Duodenal mucosa (tissue), 2 donors: ENCODE measurements at regions not wholly inside any gene's neighbourhood (a gene's known extent, or its start where the extent isn't known, plus 50 kb on each side); places are given as distances from the start of the nearest gene placed in this dataset.
"Not testable (repeated sequence)": the region's sequence is repeated elsewhere in the genome, so short reads cannot be mapped to it uniquely, and the experiment has no call there.

Source experiments
- H3K27ac ChIP-seq: one replicate; pipeline ENCODE4 v1.7.0; 2013; ENCODE audit warnings: low read depth, low read length
- H3K27me3 ChIP-seq, 2 donors: one replicate each; pipeline ENCODE4 v1.7.0; 2013; ENCODE audit warnings: low read length in 2 of 2, control low read depth in 1 of 2; ENCODE audit not compliant: insufficient read depth in 2 of 2, control insufficient read depth in 1 of 2
- H3K36me3 ChIP-seq, 2 donors: one replicate each; pipeline ENCODE4 v1.7.0; 2013; ENCODE audit warnings: low read length in 2 of 2, control low read depth in 1 of 2; ENCODE audit not compliant: insufficient read depth in 2 of 2, control insufficient read depth in 1 of 2
- H3K4me1 ChIP-seq, 2 donors: one replicate each; pipeline ENCODE4 v1.7.0; 2013; ENCODE audit warnings: low read length in 2 of 2, control low read depth in 1 of 2; ENCODE audit not compliant: insufficient read depth in 2 of 2, control insufficient read depth in 1 of 2
- H3K4me3 ChIP-seq, 2 donors: one replicate each; pipeline ENCODE4 v1.7.0; 2013; ENCODE audit warnings: low read length in 2 of 2, low read depth in 1 of 2
- H3K9ac ChIP-seq, 2 donors: one replicate each; pipeline ENCODE4 v1.7.0; 2013; ENCODE audit warnings: low read length in 2 of 2, low read depth in 1 of 2
- H3K9me3 ChIP-seq, 2 donors: one replicate each; pipeline ENCODE4 v1.7.0; 2013; ENCODE audit warnings: low read length in 2 of 2, control low read depth in 1 of 2; ENCODE audit not compliant: control insufficient read depth in 1 of 2

DNA sequence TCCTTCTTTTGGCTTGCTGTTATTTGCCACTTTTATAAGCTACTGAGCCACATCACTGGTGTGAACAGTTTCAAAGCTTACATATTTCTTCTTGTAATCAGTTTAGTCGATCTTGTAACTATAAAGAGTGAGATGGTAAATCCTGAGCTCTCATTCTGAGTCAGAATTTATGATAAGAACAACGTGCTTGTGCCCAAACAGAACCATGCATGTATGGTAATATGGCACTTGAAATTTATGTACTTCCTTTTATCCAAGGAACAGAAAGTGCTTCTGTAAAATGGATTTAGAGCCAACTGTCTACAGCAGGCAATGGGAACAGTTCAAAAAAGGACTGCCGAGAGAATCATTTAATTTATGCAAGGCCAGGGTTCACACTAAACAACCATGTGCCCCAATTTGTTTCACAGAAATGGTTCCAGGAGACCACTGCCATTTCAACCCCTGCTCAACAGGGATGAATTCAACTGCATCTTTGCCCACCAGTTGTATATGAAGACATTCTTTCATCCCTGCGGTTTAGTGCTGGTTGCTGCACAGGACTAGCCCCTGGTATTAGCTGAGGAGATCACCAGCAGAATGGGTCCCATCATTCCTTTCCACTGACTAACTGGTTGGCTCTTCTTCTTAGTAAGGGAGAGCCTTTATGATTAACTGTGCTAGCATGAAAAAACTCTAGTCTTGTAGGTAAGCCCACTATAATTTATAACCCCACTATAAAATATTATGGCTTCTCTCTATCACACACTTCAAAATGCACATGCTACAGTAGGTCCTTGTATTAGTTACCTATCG, 162.9 kb upstream of the PGRMC2 start:
- Histone ChIP-seq H3K9me3 (peaks cover 0 to 2% of the 10 kb centered on the region in 2 donors), H3K9ac (no peak overlapping the region), H3K36me3 (no peaks in the 10 kb centered on the region), H3K4me3 (no peak overlapping the region), H3K4me1 (no peaks in the 10 kb centered on the region), H3K27ac (no peak overlapping the region), H3K27me3 (no peaks in the 10 kb centered on the region)

DNA sequence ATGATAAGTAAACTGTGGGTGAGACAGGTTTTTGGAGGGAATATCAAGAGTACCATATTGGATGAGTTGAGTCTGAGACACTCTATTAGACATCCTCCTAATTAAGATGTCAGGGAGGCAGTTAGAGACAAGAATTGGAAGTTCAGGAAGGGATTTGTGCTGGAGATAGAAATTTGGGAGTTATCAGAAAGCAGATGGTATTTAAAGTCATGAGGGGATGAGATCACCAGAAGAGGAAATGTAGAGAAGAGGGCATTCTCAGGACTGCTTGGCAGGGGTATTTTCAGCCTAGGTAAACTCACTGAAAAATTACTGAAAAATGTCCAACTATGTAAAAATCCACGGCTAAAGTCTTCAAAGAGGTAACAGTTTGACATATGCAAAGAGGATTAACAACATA, 161.6 kb upstream of the PGRMC2 start:
- no peaks in the 10 kb centered on the region for H3K36me3 ChIP-seq
- no peak overlapping the region for H3K4me3 ChIP-seq
- no peaks in the 10 kb centered on the region for H3K27me3 ChIP-seq
- no peak overlapping the region for H3K27ac ChIP-seq
- H3K9me3 ChIP-seq = peaks cover 4 to 6% of the 10 kb centered on the region in 2 donors
- no peaks in the 10 kb centered on the region for H3K4me1 ChIP-seq
- no peak overlapping the region for H3K9ac ChIP-seq

DNA sequence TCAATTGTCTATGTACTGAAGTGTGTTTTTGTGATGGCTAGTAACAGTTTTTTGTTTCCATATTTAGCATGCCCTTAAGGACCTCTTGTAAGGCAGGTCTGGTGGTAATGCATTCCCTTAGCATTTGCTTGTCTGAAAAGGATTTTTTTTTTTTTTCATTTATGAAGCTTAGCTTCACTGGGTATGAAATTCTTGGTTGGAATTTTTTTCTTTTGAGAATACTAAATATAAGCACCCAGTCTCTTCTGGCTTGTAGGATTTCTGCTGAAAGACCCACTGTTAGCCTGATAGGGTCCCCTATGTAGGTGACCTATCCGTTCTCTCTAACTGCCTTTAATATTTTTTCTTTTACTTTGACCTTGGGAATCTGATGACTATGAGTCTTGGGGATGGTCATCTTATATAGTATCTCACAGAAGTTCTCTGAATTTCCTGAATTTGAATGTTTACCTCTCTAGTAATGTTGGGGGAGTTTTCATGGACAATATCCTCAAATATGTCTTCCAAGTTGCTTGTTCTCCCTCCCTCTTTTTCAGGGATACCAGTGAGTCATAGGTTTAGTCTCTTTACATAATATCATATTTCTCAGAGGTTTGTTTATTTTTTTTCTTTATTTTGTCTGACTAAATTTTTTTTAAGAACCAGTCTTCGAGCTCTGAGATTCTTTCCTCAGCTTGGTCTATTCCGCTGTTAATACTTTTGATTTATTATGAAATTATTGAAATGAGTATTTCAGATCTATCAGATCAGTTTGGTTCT, 157.1 kb upstream of the PGRMC2 start:
- Histone ChIP-seq H3K9me3 (peaks cover 10% of the 10 kb centered on the region in 2 donors), H3K36me3 (no peaks in the 10 kb centered on the region)

DNA sequence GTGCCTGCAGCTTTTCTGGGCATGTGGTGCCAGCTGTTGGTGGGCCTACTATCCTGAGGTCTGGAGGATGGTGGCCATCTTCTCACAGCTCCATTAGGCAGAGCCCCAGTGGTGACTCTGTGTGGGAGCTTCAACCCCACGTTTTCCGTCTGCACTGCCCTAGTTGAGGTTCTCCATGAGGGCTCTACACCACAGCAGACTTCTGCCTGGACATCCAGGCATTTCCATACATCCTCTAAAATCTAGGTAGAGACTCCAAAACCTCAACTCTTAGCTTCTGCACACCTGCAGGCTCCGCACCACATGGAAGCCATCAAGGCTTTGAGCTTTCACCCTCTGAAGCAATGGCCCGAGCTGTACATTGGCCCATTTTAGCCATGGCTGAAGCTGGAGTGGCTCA, 153.3 kb upstream of the PGRMC2 start:
- H3K27me3 ChIP-seq = no peaks in the 10 kb centered on the region
- peaks cover 10% of the 10 kb centered on the region in 2 donors for H3K9me3 ChIP-seq
- H3K9ac ChIP-seq = no peak overlapping the region
- H3K27ac ChIP-seq = no peak overlapping the region
- no peaks in the 10 kb centered on the region for H3K36me3 ChIP-seq
- H3K4me3 ChIP-seq = no peak overlapping the region
- H3K4me1 ChIP-seq = no peaks in the 10 kb centered on the region

More for the DNA sequence above, 157.1 kb upstream of the PGRMC2 start:
- Histone ChIP-seq H3K4me3 (no peak overlapping the region), H3K27ac (no peak overlapping the region), H3K27me3 (no peaks in the 10 kb centered on the region), H3K4me1 (no peaks in the 10 kb centered on the region), H3K9ac (no peak overlapping the region)

DNA sequence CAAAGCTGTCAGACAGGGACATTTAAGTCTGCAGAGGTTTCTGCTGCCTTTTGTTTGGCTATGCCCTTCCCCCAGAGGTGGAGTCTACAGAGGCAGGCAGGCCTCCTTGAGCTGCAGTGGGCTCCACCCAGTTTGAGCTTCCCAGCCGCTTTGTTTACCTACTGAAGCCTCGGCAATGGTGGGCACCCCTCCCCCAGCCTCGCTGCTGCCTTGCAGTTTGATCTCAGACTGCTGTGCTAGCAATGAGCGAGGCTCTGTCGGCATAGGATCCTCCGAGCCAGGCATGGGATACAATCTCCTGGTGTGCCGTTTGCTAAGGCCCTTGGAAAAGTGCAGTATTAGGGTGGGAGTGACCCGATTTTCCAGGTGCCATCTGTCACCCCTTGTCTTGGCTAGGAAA, 149.4 kb upstream of the PGRMC2 start:
- H3K4me3 ChIP-seq, H3K9ac ChIP-seq, H3K36me3 ChIP-seq, H3K9me3 ChIP-seq, H3K27me3 ChIP-seq, H3K4me1 ChIP-seq, H3K27ac ChIP-seq: not testable (repeated sequence)

DNA sequence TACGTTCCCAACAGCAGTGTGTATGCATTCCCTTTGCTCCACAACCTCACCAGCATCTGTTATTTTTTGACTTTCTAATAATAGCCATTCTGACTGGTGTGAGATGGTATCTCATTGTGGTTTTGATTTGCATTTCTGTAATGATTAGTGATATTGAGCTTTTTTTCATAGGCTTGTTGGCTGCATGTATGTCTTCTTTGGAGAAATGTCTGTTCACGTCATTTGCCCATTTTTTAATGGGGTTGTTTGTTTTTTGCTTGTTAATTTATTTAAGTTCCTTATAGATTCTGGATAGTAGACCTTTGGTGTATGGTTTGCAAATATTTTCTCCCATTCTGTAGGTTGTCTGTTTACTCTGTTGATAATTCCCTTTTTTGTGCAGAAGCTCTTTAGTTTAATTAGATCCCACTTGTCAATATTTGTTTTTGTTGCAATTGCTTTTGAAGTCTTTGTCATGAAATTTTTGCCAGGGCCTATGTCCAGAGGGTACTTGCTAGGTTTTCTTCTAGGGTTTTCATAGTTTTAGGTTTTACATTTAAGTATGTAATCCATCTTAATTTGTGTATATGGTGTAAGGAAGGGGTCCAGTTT, 141.5 kb upstream of the PGRMC2 start:
- H3K4me3 ChIP-seq, H3K9ac ChIP-seq, H3K27ac ChIP-seq, H3K9me3 ChIP-seq, H3K27me3 ChIP-seq, H3K4me1 ChIP-seq, H3K36me3 ChIP-seq: not testable (repeated sequence)

DNA sequence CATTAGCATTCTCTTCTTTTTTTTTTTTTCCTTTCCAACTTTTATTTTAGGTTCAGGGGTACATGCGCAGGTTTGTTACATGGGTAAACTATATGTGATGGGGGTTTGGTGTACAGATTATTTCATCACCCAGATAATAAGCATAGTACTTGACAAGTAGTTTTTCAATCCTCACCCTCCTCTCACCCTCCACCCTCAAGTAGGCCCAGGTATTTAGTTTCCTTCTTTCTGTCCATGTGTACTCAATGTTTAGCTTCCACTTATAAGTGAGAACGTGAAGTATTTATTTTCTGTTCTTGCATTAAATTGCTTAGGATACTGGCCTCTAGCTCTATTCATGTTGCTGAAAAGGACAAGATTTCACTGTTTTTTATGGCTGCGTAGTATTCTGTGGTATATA, 140.8 kb upstream of the PGRMC2 start:
- Histone ChIP-seq H3K27me3 (no peaks in the 10 kb centered on the region), H3K27ac (no peak overlapping the region), H3K4me3 (no peak overlapping the region), H3K9me3 (no peaks in the 10 kb centered on the region), H3K9ac (no peak overlapping the region), H3K4me1 (no peaks in the 10 kb centered on the region), H3K36me3 (no peaks in the 10 kb centered on the region)

DNA sequence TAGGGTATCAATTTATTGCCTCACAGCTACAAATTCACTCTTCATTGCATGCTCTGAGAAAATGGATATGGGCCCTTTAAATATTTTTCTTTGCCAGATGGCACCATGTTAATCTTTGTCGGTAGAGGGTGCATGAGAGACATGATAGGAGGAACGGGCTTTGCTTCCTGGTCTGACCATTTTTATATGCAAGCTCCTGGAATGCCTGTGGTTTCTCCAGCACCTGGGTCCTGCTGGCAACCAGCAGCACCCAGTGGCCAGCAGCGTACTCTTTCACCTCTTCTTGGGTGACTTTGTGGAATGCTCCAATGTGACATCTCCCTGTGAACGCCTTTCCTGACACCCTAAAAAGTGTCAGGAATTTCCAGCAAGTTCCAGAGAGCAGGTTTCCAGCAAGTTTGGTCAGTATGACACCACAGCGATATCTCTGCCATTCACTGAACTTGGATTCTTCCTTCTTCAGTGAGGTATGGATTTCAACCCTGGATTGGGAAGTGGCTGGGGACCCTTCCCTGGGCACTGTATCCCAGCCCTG, 140.3 kb upstream of the PGRMC2 start:
- H3K9me3 ChIP-seq = no peaks in the 10 kb centered on the region
- H3K9ac ChIP-seq = no peak overlapping the region
- H3K36me3 ChIP-seq = no peaks in the 10 kb centered on the region
- H3K27ac ChIP-seq = no peak overlapping the region
- no peaks in the 10 kb centered on the region for H3K27me3 ChIP-seq
- H3K4me3 ChIP-seq = no peak overlapping the region
- no peaks in the 10 kb centered on the region for H3K4me1 ChIP-seq

DNA sequence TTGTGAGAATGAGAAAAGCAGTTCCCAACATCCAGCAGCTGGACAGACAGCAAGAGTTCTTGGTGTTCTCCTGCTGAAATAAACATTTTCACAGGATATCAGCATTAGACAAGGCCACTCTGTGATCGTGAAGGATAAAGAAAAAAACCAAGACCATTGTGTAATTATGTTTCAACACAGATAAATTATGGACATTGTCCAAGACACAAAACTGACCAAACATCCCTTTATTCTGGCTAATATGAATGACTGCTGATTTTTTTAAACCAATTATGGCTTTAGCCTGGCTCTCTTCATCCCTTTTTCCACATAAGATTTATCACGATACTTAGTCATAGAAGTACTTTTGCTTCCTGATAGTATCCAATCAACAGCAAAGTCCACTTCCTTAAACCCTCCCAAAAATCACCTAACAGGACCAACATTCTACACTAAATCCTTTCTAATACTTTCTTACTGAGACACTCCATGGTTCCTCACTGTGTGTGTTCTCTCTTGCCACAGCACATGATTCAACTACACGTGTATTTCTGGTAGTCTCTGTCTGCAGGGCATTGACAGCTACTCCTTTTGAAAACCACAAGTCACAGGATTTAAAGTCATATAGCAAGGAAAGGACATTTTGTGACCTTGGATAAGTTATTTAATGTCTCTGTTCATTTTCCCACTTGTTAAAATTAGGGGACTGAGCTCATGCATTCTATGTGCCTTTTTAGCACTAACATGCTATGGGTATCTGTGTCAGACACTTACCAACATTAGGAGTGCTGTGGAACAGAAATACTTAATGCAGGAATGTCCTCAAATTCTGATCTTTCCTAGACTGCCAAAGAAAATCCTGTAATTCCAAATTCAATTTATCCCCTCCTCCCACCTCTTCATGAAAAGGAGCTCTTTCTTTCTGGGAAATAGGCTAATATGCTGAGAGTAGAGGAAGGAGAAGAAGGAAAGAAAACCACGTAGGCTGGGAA, 137.2 kb upstream of the PGRMC2 start:
- Histone ChIP-seq H3K4me1 (no peaks in the 10 kb centered on the region), H3K9me3 (no peaks in the 10 kb centered on the region), H3K27ac (no peak overlapping the region), H3K27me3 (no peaks in the 10 kb centered on the region), H3K9ac (no peak overlapping the region), H3K36me3 (no peaks in the 10 kb centered on the region), H3K4me3 (no peak overlapping the region)
